Stimulated activated CD4-positive, alpha-beta T cell treated with anti-CD3 and anti-CD28 coated beads, Interleukin-12 subunit alpha, Interleukin-12 subunit beta, amount 100 ng/mL, for 24 hours (primary cell): ENCODE measurements at regions not wholly inside any gene's neighbourhood (a gene's known extent, or its start where the extent isn't known, plus 50 kb on each side); places are given as distances from the start of the nearest gene placed in this dataset.

Source experiments
- DNase-seq, 2 experiments: peaks; one replicate each; pipeline ENCODE4 v3.0.0-alpha.2; 2020; ENCODE audit warnings: low read depth in 2 of 2

DNA sequence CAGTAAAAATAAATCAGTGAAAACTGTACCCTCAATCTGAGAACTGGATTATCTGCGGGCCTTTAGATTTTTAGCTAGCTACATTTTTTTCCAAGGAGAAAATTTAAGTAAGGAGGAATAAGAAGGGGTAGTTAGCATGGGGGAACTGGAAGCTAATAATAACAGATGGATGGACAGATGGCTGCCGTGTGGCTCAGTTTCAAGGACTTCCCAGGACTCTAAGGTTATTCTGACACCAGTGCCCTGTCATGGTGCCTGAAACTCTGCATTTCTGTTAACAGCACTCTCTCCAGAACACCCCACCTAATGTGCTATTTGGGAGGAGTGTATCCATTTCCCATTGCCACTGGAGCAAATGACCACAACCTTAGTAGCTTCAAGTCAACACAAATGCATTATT lies 75.7 kb upstream of the PDE1C start:
- DNase-seq = no peak

DNA sequence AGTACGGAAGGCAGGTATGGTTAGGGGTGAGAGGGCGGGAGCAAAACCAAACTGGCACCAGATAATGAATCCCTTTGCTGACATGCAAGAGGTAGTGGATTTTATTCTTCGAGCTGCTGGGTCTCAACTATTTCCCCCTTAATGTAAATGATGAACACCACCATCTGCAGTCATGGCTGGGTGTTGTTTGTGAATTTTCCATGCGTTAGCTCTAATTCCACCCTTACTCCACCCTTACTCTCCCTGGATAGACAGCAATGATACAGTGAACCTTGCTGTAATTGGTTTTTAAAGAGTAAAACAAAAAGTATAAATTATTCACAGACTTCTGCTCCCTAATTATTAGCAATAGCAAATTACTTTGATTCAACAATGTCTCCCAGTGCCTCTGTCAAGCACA lies 74.5 kb upstream of the PDE1C start:
- no peak for DNase-seq

DNA sequence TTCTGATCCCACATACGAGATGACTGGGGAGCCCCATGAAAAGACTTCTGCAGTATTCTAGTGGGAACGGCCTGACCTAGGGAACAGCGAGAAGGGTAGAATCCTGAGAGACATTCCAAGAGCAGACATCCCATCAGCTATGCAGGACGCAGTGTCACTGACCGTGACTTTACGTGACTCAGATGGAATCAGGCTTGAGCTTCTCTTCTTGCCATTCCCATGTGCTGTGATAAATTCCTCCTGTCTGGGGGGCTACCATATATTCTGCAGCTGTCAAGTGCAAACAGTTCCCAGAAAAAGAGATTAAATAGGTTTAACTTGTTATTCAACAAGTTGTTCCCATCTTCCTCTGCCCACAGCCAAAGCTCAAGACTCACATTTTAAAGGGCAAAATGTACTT lies 73.1 kb upstream of the PDE1C start:
- DNase-seq = no peak

DNA sequence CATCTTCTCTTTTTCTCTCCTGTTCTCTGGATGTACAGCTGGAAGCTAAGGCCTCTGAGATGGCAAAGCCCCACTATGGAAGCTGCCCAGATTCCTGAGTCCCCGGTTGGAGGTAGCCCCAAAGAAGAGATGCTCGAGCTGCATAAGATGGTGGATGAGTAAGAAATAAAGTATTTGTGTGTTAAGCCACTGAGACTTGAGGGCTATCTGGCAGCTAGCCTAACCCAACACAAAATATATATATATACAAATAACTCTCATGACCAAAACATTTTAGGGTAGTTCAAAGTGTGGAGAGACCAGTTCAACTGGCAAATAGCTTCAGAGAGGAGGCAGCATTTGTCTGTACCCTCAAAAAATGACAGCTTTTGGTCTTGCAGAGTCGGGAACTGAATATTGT lies 72.4 kb upstream of the PDE1C start:
- DNase-seq = no peak

DNA sequence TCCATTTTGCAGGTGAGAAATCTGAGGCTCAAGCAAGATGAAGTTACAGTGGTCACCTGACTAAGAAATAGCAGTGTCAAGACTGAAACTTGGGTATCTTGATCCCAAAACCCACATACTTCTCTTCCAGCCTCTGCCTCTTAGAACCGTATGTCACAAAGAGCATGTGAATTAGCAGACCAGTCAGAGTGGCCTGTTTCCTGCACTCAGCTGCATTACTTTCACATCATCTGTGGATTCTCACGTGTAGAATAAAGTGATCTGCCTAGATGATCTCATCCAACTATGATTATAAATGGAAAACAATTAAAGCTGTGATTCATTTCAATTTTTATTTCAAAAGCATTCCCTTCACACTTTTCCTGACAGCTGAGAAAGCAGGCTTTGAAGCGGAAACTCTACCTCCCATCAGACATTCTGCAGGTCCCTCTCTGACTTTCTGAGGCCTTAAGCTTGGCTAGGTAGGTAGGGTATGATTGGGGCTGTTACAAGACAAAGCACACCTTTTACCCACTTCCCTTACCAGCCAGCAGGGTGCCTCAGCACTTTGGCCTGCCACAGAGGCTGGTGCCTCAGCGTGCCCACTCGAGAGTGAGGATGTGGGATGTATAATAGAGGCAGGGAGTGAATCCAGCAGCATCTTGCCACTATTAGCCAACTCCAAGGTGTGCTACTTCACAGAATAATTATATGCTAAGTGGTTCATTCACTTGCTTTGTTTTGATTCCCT lies 70.2 kb upstream of the PDE1C start:
- no peak for DNase-seq

DNA sequence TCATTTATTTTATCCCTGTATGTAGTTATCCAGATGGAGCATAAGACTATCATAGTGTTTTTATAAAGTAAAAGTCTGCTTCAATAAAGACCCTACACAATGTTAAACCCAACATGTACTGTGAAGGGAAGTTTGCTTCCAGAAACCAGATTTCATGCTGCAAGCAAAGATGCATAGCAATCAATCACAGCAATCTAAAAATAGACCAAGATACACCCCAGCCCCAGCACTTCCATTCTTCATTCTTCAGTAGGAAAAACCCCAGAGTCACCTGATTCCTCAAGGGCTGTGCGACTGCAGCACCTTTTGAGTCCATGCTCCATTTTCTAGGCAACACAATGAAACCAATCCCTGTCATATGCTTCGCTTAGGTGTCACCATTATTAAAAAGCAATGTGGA lies 66.9 kb upstream of the PDE1C start:
- no peak for DNase-seq

DNA sequence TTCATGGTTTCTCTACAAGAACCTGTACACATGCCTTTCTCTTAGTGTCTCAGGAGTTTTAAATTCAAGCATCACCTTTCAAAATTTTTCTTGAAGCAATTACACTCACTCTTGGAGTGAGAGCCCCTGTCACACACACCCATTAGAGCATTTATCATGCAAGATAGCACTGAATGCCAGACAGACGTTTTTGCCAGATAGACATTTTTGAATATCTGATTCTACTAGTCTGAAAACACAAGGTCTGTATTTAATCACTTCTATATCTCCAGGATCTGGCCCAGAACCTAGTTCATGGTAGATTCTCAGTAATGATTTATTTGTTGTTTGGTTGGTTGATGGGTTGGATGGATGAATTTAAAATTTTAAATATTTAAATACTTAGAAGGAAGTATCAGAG lies 60.9 kb upstream of the PDE1C start:
- no peak for DNase-seq

DNA sequence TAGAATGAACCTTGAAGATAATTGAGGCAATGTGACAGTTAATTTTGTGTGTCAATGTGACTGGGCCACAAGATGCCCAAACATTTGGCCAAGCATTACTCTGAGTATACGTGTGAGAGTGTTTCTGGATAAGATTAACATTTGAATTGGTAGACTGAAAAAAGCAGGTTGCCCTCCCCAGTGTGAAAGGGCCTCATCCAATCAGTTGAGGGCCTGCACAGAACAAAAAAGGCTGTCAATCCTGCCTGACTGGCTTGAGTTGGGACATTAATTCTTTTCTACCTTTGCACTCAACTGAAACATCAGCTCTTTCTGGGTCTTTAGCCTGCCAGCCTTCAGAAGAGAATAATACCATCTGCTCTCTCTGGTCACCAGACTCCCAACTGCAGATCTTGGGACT lies 56.6 kb upstream of the PDE1C start:
- no peak for DNase-seq
